LNCaP clone FGC (cell line): ENCODE measurements at regions not wholly inside any gene's neighbourhood (a gene's known extent, or its start where the extent isn't known, plus 50 kb on each side); places are given as distances from the start of the nearest gene placed in this dataset.

Source experiments
- DNase-seq: peaks from one replicate; pipeline ENCODE4 v3.0.0-alpha.2; 2011; ENCODE audit warnings: low read depth
- H3K4me3 ChIP-seq: 2 replicates; pipeline ENCODE4 v1.5.1; 2011; ENCODE audit warnings: mild to moderate bottlenecking, low read depth, low read length, control low read depth
- CTCF ChIP-seq: IDR thresholded peaks from 2 replicates; pipeline ENCODE4 v1.5.1; 2012; ENCODE audit warnings: mild to moderate bottlenecking; ENCODE audit not compliant: control insufficient read depth, insufficient read depth; ENCODE audit errors: extremely low read depth

GRCh38 chr1:234730475-234730769 is 120.4 kb upstream of the IRF2BP2 start:
- no peak overlapping the region for H3K4me3 ChIP-seq
- TF ChIP-seq CTCF, result no peak
- DNase-seq, result no peak

- no peak for DNase-seq
- no peak overlapping the region for H3K4me3 ChIP-seq
Observed at GRCh38 chr1:234729561-234730474, 119.8 kb upstream of the IRF2BP2 start.

GRCh38 chr1:234728740-234729139 is 118.8 kb upstream of the IRF2BP2 start:
- TF ChIP-seq CTCF, result no peak
- no peak for DNase-seq
- no peak overlapping the region for H3K4me3 ChIP-seq

More at GRCh38 chr1:234729561-234730474, 119.8 kb upstream of the IRF2BP2 start:
- no peak for TF ChIP-seq CTCF

- TF ChIP-seq CTCF, result no peak
- DNase-seq, result no peak
- no peak overlapping the region for H3K4me3 ChIP-seq
Observed at GRCh38 chr1:234727018-234727940, 117.3 kb upstream of the IRF2BP2 start.

GRCh38 chr1:234726359-234726943 is 116.5 kb upstream of the IRF2BP2 start:
- H3K4me3 ChIP-seq, result no peak overlapping the region
- no peak for TF ChIP-seq CTCF
- no peak for DNase-seq

- TF ChIP-seq CTCF, result no peak
- no peak overlapping the region for H3K4me3 ChIP-seq
- no peak for DNase-seq
Observed at GRCh38 chr1:234725177-234726132, 115.5 kb upstream of the IRF2BP2 start.
